22Rv1 (cell line): ENCODE measurements at regions not wholly inside any gene's neighbourhood (a gene's known extent, or its start where the extent isn't known, plus 50 kb on each side); places are given as distances from the start of the nearest gene placed in this dataset.

ENCODE experiments used
- H3K27ac ChIP-seq: fragments of 450-650 bp; 2 replicates; pipeline ENCODE4 v1.5.1; 2017
- CTCF ChIP-seq: fragments of 450-650 bp; IDR thresholded peaks from 2 replicates; pipeline ENCODE4 v1.5.1; 2017; ENCODE audit warnings: mild to moderate bottlenecking
- ZFX ChIP-seq: fragments of 450-650 bp; IDR thresholded peaks from 2 replicates; pipeline ENCODE4 v1.6.1; 2017; ENCODE audit warnings: antibody characterized with exemption, borderline replicate concordance

- TF ChIP-seq ZFX = no peak
- no peak for TF ChIP-seq CTCF
- no peak overlapping the region for H3K27ac ChIP-seq
Measured at GRCh38 chr20:10800288-10800687, 126.5 kb upstream of the JAG1 start.

- no peak for TF ChIP-seq CTCF
- TF ChIP-seq ZFX = no peak
- no peak overlapping the region for H3K27ac ChIP-seq
Measured at GRCh38 chr20:10802236-10802635, 128.4 kb upstream of the JAG1 start.

GRCh38 chr20:10805764-10806163 lies 132.0 kb upstream of the JAG1 start:
- H3K27ac ChIP-seq = no peak overlapping the region
- TF ChIP-seq CTCF = no peak
- no peak for TF ChIP-seq ZFX

DNA sequence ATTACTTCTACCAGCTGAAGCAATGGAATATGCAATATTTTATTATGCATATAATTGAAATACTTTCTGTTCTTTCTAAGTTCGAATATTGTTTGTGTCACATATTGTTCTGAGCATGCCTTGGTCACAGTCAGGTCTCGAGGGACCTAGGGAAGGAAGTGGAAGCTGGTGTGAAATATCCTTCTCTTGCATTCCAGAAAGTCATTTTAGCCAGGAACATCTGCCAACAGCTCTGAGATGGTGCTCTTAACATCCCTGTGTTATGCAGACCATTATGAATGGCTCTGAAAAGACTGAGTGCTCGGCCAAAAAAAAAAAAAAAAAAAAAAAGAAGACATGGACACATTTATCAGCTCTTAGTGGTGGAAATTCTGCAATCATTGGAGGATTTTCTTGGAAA lies 132.7 kb upstream of the JAG1 start:
- TF ChIP-seq ZFX = no peak
- H3K27ac ChIP-seq = no peak overlapping the region

DNA sequence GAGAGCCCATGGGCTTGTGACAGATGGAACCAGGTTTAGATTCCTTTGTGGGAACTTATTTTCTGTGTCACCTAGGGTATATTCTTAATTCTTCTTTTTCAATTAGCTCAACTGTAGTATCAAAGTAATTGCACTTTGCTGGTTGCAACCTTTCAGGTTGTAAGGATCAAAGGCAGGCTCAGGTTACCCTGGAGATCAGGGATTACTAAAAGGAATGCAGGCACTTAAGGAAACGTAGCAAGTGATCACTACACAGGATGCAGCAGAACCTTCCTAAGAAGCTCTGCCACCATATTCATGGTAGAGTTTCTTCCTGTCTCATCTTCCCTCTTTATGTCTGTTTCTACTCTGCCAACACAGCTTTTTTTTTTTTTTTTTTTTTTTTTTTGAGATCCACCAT lies 133.2 kb upstream of the JAG1 start:
- TF ChIP-seq ZFX (no peak), CTCF (no peak)
- no peak overlapping the region for H3K27ac ChIP-seq

GRCh38 chr20:10812759-10813327 lies 139.0 kb upstream of the JAG1 start:
- H3K27ac ChIP-seq = no peak overlapping the region
- no peak for TF ChIP-seq CTCF

- no peak overlapping the region for H3K27ac ChIP-seq
- no peak for TF ChIP-seq CTCF
Measured at GRCh38 chr20:10823585-10823984, 149.8 kb upstream of the JAG1 start.

- no peak overlapping the region for H3K27ac ChIP-seq
- TF ChIP-seq CTCF = no peak
- no peak for TF ChIP-seq ZFX
Measured at GRCh38 chr20:10824750-10825500, 151.1 kb upstream of the JAG1 start.
